HG03159 (cell line): ENCODE measurements at regions not wholly inside any gene's neighbourhood (a gene's known extent, or its start where the extent isn't known, plus 50 kb on each side); places are given as distances from the start of the nearest gene placed in this dataset.
"Not testable (repeated sequence)": the region's sequence is repeated elsewhere in the genome, so short reads cannot be mapped to it uniquely, and the experiment has no call there.

Experiments used
- ATAC-seq: cut with Tn5 transposase; IDR thresholded peaks from one replicate; pipeline ENCODE4 v1.9.1; 2021; ENCODE audit warnings: mild to moderate bottlenecking, moderate library complexity; ENCODE audit not compliant: unreplicated experiment

GRCh38 chr18:22691946-22692710 is 241.0 kb upstream of the RBBP8 start:
- ATAC-seq = no peak

DNA sequence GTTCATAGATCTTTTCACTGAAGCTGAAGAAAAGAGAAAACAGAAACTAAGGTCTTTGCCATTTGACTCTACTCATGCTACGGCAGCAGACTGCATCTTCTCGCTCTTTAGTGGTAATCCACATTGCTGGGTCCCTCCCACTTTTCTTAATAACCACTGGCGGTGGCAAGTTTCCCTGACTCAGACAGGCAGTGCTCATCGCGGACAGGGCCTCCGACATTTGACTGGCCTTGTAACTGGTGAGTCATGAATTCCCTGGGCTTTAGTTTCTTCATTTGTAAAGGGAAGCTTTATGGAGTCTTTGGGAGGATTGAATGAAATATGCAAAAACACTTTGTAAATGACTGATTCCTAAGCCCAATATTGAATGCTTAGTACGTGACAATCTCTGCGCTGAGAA is 238.2 kb upstream of the RBBP8 start:
- no peak for ATAC-seq

DNA sequence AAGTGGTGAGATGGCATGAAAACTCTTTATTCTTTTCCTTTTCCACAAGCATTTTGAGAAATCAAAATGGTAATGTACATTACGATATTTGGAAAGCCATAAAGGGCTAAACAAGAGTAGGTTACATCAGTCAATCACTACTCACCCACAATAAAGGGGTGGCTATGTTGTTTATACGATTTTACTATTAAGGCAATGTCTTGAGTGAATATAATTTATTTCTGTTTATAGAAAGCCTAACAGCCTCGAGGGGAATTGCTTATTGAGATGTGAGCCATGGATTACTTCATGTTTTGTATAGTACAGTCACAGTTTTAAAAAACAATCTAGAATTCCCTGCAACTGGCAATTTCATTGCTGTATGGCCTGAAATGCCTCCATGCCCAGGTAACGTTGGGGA is 237.5 kb upstream of the RBBP8 start:
- ATAC-seq = no peak

DNA sequence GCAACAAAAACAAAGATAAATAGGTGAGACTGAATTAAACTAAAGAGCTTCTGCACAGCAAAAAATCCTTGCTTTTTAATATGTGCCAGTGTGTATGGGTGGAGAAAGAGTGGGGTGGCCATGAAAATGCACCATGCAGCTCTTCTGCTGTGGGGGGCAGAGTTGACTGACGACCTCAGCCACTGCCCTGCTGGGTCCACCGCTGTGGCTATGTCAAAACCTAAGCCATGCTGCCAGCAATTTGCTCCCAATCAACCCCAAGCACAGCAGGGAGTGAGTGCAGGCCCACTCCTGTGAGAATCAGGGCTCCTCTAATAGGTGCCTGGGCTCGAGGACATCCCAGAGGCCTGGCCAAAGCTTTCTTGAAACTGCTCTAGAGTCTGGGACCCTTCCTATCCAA is 235.6 kb upstream of the RBBP8 start:
- ATAC-seq = no peak

DNA sequence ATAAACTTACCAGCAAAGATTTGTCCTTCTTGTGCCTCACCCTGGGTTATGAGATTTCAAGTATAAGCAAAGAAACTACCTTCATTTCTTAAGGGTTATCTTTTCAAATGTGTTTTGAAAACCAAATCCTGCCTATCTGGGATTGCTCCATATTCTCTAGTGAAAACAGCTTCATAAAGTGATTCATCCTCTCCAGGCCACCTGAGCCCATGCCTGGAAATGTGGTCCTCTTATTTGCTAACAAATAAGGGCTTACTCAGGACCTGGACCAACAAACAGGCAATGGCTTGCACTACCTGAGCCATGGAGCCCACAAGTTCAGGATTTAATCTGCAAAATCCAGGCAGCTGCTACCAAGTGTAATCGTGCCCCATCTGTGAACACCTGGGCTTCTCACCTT is 234.4 kb upstream of the RBBP8 start:
- no peak for ATAC-seq

DNA sequence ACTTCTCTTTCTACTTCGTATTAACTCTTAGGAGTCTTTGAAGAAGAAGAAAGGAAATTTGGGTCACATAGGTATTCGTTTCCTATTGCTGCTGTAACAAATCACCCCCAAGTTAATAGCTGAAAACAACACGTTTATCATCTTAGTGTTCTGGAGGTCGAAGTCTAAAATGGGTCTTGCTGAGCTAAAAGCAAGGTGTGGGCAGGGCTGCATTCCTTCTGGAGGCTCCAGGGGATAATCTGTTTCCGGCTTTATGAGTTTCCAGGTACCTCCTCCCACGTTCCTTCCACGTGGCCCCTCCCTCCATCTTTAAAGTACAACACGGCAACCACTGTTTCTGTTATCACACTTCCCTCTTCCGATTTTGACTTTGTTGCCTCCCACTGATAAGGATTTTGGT is 233.5 kb upstream of the RBBP8 start:
- no peak for ATAC-seq

DNA sequence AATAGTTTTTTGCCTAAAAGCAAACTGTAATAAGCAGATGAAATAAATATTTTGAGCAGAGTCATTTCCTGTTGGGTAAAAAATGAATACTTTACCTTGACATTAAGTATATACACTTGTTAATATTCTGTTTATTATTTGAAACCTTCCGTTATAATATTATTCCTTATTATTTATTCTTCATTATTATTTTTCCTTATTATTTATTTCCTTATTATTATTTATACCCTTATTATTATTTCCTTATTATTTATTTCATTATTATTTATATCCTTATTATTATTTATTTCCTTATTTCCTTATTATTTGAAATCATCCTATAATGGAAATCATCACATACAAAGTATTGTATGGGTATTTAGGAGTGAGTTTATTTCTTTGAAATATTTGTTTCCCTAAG is 232.2 kb upstream of the RBBP8 start:
- ATAC-seq = no peak

- no peak for ATAC-seq
These were observed 231.8 kb upstream of the RBBP8 start for GRCh38 chr18:22701326-22701725.

DNA sequence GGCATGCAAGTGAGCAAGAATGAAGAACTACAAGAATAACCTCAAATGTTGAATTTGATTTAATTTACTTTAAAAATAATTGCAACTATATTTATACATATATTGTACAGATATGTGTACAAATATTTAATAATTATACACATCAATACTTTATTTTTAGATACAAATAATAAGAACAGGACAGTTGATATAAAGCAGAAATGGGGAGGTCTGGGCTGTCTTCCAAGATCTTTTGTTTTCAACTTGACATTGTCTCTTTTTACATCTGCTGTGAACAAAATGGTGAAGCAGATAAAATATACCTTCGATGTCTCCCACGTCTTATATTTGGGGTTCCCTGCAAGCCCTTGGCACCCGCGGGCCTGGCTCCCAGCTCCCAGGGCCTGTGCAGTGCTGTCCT is 231.3 kb upstream of the RBBP8 start:
- ATAC-seq = no peak

DNA sequence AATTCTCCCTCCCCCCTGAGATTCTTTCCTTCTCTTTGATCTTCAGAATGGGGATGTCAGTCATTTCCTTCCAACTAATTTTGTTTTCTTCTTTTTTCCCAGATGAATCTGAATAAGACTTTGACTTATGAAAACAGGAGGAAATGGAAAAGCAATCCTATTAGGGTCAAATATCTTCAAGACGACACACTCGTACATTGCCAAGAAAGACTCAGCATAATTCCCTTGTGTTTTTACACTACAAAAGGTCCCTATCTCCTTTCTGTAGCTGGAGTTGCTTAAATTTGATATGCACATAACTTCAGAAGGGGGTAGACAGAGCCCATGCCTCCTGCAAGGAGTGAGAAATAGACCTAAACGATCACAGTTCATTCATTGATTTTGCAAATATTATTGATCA is 230.3 kb upstream of the RBBP8 start:
- no peak for ATAC-seq

DNA sequence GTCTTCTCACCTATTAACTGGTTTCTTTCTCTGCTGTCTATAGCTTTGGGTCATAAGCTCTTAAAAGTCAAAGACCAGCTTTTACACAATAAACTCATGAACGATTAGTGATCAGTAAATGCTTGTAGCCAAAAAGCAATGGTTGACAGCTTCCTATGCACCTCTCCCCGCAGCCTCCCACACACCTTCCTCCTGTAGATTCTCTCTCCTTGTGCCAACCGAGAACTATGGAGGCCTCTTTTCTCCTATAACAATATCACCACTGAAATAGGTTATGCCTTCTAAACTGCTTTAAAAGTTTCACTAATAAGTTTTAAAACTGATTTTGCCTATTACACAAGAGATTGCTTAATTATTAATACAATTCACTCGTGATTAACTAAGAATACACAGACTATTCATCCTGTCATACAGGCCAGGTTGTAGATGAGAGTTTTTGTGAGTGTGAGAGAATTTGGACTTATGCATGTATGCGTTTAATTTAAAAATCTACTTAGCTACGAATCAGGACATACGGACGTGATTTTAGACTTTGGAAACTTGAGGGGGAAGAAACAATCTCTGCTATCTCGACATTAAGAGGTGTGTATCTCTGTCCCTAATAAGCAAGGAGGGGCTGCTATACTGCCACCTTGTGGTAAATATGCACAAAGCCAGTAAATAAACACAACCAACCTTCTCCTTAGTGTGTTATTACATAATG is 229.1 kb upstream of the RBBP8 start:
- ATAC-seq = peak; percentile 73

GRCh38 chr18:22704586-22704918 is 228.6 kb upstream of the RBBP8 start:
- ATAC-seq = no peak

GRCh38 chr18:22705328-22705727 is 227.8 kb upstream of the RBBP8 start:
- ATAC-seq = no peak

- ATAC-seq = not testable (repeated sequence)
These were observed 227.1 kb upstream of the RBBP8 start for GRCh38 chr18:22706025-22706424.

- no peak for ATAC-seq
These were observed 223.7 kb upstream of the RBBP8 start for GRCh38 chr18:22709288-22710060.

DNA sequence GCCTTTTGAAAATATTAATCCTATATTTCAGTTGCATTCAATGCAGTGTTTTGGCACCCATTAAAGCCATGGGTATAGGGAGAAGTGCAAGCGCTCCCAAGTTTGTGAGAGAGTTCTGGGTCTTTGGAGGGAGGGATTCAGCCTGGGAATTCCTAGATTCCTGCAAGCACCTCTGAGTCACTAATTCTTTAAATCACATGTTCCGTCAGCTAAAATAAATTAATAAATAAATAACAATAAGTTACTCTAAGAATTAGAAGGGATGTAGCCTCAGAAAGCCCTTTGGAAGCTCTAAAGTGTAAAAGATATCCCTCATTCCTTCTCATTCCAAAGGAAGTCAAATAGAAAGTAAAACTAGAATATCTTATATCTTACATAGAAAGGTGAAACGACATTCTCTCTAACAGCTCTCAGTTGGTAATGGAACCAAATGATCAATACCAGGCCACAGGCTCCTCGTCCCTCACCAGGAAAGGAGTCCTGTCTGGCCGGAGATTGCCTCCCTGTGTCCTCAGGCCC is 222.4 kb upstream of the RBBP8 start:
- ATAC-seq = no peak

DNA sequence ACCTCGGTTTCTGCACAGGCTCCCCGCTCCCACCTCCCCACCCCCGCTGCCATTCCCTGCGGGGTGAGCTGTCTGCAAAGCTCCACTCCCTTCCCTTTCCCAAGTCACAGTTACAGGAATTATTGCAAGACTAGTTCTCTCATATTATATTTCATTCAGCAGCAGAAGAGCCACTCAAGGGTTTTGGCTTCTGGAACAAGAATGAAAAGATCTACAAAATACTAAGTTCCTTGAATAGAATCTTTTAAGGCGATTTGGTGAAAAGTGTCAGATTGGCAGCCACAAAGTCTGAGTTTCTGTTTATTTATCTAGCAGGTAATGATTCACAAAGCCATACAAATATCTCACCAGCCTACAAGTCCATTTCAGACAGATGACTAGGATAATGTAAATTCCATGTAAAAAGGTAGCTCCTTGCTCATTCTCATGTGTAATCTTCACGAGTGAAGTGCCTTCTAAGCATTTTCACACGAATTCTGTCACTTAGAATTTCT is 221.9 kb upstream of the RBBP8 start:
- no peak for ATAC-seq

GRCh38 chr18:22713511-22713910 is 219.6 kb upstream of the RBBP8 start:
- no peak for ATAC-seq

GRCh38 chr18:22717536-22717935 is 215.6 kb upstream of the RBBP8 start:
- ATAC-seq = not testable (repeated sequence)

GRCh38 chr18:22723221-22723620 is 209.9 kb upstream of the RBBP8 start:
- no peak for ATAC-seq

DNA sequence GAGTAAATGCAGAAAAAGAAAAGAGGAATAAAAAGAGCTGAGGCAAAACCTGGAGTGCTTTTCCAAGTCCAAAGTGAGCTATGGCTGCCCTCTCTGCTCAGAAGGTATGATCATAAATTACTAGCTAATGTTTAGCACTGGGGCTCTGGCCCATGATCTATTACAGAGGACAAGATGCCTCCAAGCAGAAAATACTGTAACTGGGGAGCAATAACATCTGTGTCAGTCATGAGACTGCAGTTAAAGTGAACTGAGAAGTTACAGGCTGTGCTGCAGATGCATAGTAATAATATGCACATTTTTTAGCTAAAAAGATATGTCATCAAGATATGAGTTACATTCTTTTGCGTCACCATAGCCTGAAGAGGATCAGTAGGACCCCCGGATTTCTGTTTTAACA is 209.4 kb upstream of the RBBP8 start:
- no peak for ATAC-seq

- no peak for ATAC-seq
These were observed 206.7 kb upstream of the RBBP8 start for GRCh38 chr18:22726469-22726868.
